M059J (cell line): ENCODE measurements at regions not wholly inside any gene's neighbourhood (a gene's known extent, or its start where the extent isn't known, plus 50 kb on each side); places are given as distances from the start of the nearest gene placed in this dataset.

Source experiments
- DNase-seq: peaks from one replicate; pipeline ENCODE4 v3.0.0-alpha.2; 2012; ENCODE audit warnings: low read depth

DNA sequence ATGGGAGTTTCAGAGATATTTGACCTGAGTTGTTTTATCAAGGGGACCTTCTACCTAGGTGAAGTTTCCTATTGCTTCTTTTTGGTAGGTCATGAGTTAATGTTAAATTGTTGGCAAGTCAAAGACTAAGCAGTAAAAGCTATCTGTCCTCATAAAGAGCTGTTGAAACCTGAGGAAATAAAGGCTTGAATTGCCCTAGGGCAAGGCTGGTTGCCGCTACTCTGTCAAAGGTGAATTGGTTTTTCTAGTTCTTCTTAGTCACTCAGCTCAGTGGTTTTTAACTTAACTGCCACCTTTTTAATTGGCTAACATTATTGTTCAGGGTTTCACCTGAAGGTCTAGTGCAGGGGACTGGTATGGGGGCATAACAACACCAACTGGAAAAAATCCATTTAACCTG lies 441.6 kb upstream of the FBXO33 start:
- DNase-seq = no peak

GRCh38 chr14:39868949-39869348 lies 436.7 kb upstream of the FBXO33 start:
- no peak for DNase-seq

GRCh38 chr14:39868251-39868650 lies 436.0 kb upstream of the FBXO33 start:
- no peak for DNase-seq

GRCh38 chr14:39863441-39863840 lies 431.2 kb upstream of the FBXO33 start:
- no peak for DNase-seq

DNA sequence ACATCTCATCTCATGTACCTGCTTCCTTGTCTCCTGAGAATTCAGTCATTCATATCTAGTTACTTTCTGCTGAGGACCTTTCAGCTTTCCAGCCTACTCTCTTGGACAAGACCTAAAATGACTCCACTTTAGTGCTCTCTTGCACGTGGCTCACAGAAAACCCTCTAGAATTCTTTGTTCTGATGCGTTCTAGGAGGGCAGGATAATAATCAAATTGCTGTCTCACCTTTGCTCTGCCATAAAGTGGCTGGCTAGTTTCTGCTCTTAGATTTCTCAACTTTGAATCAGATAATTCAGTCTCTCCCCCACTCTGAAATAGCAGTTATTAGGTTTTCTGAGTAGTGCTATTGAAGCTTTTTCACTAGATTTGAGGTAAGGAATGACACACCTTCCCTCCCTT lies 429.5 kb upstream of the FBXO33 start:
- no peak for DNase-seq

GRCh38 chr14:39861229-39861600 lies 429.0 kb upstream of the FBXO33 start:
- no peak for DNase-seq

GRCh38 chr14:39860596-39861228 lies 428.5 kb upstream of the FBXO33 start:
- DNase-seq = no peak

- no peak for DNase-seq
These were observed 427.1 kb upstream of the FBXO33 start for GRCh38 chr14:39859314-39859713.

- no peak for DNase-seq
These were observed 425.3 kb upstream of the FBXO33 start for GRCh38 chr14:39857376-39858055.

- no peak for DNase-seq
These were observed 421.2 kb upstream of the FBXO33 start for GRCh38 chr14:39853441-39853840.

DNA sequence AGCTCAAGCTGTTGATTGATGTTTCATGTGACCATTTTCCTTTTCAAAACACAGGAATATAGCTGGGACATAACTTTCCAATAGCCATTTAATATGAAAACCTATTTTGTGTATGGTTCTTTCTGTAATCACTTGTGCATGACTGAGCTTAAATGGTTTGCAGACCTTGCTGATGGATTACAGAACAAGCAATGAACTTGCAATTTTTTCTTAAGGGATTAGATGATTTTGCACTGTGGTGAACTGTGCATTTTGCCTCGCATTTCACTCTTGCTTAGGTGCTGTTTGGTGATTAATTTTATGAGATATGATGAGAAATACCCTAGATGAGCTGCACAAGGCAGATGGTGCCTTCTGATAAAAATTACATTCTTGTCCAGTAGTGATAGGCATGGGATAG lies 419.0 kb upstream of the FBXO33 start:
- no peak for DNase-seq

DNA sequence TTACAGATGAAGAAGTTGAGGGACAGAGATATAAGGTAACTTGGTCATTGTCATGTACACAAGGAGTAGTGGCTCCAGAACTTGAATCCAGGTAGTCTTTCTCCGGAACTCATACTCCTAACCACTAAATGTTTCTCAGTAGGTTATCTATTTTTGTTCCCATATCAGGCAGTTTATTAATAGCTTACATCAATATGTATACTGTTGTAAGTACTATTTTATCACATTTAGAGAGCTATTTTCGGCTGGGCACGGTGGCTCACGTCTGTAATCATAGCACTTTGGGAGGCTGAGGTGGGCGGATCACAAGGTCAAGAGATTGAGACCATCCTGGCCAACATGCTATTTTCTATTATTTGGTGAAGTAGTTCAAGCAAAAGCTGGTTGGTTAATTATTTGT lies 415.6 kb upstream of the FBXO33 start:
- DNase-seq = no peak

DNA sequence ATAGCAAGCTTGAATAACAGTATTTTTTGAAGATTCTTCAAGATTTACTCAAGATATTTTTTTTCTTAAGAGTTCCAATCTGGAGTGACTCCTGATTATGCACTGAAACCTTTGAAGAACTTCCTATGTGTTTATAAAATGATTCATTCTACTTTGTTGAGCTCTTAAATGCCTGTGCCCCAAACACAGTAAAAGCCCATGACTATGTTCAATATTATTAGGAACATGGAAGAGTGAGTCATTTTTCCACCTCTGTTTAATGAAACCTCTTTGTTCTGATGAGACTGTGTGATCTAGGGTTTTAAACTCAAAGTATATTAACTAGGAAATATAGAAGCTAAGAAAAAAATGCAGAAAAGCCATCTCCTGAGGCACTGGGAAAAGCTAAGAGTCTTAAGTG lies 415.0 kb upstream of the FBXO33 start:
- DNase-seq = no peak

DNA sequence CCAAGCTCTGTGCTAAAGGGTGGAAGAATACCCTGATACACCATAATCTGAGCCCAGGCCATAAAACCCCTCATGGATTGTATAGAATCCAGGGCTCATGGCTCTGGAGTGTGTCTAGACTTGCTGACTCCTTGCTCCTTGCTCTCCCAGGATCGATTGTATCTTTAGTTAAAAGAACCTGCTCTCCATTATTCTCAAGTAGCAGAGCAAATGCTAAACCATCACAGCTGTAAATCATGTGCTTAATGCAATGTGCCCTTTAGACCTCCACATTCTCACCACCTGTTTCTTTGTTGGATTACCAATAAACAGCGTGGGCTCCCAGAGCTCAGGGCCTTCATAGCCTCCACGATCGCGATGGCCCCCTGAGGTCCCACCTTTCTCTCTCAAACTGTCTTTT lies 411.6 kb upstream of the FBXO33 start:
- no peak for DNase-seq

DNA sequence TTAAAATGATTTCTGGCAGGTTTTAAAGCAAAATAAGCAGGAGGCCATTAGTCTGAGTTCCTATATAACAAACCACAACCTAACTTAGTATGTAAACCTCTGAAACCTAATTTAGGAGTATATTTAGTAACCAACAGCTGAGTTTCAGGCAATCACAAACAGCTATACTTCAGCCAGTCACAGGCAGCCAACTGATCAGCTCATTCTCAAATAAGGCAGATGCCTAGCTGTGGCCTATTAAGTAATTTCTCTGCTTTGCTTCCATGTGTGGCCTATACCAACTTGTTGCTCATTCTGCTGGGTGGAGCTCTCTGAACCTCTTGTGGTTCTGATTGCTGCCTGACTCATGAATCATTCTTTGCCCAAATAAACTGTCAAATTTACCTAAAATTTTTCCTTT lies 408.9 kb upstream of the FBXO33 start:
- DNase-seq = peak; percentile 7

DNA sequence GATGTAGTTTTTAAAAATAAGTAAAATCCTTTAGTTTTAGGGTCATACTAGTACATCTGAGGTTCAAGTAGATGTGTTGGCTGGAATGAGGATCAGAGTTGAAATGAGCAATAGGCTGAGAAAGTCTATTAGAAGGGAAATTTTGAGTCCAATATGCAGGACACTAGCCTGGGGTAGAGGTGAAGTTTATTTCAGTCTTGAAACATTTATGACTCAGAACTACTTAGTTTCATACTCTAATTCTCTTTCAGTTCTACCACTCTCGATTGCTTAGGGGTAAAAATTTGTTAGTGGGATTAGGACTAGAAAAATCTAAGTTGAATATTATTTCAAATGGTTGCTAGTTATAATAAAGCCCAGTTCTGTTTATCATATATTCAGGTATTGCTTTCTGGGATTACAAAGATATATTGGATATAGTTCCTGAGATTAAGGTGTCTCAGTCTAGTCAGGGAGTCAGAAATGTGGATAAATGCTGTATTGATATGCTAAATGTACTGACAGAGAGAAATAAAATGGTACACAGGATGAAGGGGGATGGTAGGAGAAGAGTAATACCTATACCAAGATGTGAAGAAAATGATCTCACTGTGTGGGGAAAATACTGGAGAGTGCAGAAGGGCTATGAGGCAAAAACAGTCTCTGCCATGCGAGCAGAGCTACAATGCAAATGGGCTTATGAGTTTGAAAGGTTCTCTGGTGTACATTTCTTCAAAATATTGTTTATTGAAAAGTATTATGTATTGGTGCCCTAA lies 395.8 kb upstream of the FBXO33 start:
- no peak for DNase-seq

DNA sequence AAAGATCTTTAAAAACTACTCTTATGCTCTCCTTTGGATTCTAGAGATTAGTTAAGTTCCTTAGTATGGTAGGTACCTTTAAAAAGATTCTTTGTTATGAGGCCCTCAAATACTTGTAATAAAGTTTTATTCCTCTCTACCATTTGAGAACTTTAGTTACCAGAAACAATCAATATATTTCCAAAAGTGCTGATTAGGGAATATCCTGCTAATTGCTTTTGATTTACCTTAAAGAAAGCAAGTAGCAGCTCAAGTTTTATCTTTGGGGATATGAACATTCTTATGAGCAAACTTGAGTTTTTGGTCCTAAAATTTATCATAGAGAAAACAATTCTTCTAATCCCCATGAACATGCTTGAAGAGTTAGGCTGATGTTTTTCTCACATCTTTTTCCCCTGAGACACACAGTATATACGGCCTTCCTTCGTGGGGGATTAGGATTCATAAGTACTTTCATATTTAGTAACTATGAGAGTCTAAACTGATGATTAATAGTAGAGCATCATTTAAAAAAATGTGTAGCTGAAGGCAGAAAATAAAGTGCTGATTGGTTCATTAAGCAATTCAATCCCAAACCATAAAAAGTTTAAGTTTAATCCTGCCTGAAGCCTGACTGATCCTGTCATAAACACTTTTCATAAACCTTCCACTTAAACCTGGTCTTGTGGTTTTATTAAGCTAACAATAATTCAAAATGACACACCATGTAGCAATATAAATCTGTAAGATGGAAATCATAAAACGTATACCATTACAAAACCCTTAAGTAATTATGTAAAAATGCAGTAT lies 380.5 kb upstream of the FBXO33 start:
- no peak for DNase-seq

DNA sequence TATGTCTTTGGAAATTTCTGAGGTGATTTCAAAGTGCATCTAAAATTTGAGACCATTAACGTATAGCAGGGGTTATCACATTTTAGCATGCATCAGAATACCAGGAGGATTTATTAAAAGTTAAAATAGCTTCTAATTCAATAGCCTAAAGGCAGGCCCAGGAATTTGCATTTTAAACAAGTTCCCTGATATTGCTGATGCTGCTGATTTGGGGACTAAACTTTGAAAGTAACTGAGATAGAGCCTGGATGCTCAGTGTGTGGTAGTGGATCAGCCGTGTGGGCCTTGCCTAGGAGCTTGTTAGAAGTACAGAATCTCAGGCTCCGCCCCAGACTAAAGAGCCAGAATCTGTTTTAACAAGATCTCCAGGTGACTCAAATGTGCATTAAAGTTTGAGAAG lies 375.0 kb upstream of the FBXO33 start:
- DNase-seq = no peak

DNA sequence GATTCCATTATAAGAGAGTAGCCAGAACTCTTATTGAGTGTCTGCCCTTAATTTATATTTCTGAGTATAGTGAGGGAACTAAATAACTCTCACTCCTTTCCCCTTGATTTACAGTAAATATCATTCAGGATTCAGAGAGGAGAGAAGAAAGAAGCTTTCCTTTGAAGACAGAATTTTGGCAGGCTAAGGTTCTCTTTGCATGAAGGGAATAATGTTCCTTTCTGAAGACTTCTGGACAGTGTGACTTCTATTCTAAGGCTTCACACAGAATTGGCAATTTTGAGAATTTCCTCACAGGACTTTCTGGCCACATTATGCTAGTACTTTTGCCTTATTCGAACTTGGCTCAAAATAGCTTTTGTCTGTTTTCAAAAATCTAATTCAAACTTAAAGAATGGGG lies 352.2 kb upstream of the FBXO33 start:
- DNase-seq = no peak

DNA sequence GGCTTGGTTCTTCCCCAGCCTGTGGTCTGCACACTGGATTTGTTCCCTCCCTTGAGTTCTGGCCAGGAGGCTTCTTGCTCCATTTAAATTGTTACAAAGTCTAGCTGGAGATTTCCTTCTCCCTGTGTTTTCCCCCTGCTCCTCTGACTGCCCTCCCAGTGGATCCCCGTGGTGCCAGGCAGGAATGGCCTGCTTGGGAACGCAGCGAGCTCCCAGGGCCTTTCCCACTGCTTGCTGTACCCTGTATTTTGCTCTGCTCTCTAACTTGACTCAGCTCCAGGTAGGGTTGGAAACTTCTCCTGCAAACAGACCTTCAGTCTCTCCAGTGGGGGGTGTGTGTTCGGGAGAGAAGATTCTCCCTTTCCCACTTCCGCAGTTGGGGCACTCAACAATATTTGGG lies 349.2 kb upstream of the FBXO33 start:
- no peak for DNase-seq

GRCh38 chr14:39773387-39774126 lies 341.3 kb upstream of the FBXO33 start:
- no peak for DNase-seq

DNA sequence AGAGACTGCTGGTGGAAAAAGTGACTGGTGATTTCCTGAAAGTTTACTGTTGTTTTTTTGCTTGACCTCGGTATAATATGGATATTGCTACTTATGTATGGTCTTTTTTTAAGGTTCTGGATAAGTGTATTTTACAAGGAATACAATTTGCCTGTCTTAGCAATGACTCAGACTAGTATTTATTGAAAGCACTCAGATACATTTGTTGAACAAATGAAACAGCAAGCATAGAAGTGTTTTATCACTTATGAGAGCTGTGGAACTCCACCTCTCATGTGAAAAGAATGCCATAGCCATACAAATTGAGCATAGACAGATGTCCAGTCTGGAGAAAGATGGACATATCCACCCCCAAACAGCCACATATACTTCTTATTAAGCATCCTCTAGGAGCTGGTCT lies 340.4 kb upstream of the FBXO33 start:
- DNase-seq = no peak
